Activated CD4-positive, alpha-beta memory T cell treated with anti-CD3 and anti-CD28 coated beads for 36 hours (primary cell): ENCODE measurements at regions not wholly inside any gene's neighbourhood (a gene's known extent, or its start where the extent isn't known, plus 50 kb on each side); places are given as distances from the start of the nearest gene placed in this dataset.

ENCODE experiments used
- CTCF ChIA-PET: fragments of 350-600 bp; sonication (Branson Sonifier 250); formaldehyde crosslinking; loops from one replicate; lab custom pipeline; 2021; ENCODE audit warnings: antibody characterized with exemption, inconsistent platforms; lab: Charles Lee
- POLR2A ChIA-PET: fragments of 350-600 bp; sonication (Branson Sonifier 250); formaldehyde crosslinking; loops from one replicate; lab custom pipeline; 2021; ENCODE audit warnings: antibody characterized with exemption; lab: Charles Lee
- DNase-seq: peaks from one replicate; pipeline ENCODE4 v3.0.0-alpha.2; 2020
- H3K27ac Mint-ChIP-seq: one replicate; pipeline ENCODE4 v1.8.0; 2021; ENCODE audit warnings: mixed read lengths
- H3K27me3 Mint-ChIP-seq: one replicate; pipeline ENCODE4 v1.8.0; 2021; ENCODE audit warnings: mixed read lengths
- H3K36me3 Mint-ChIP-seq: one replicate; pipeline ENCODE4 v1.8.0; 2021; ENCODE audit warnings: mixed read lengths
- H3K4me1 Mint-ChIP-seq: one replicate; pipeline ENCODE4 v1.8.0; 2021; ENCODE audit warnings: low read depth, mixed read lengths
- H3K4me3 Mint-ChIP-seq: one replicate; pipeline ENCODE4 v1.8.0; 2021; ENCODE audit warnings: mild to moderate bottlenecking, mixed read lengths
- H3K9me3 Mint-ChIP-seq: one replicate; pipeline ENCODE4 v1.8.0; 2021; ENCODE audit warnings: mixed read lengths
- intact Hi-C: fragments of 100-400 bp; cut with micrococcal nuclease; formaldehyde crosslinking; loops from one replicate; pipeline ENCODE4 v1.15.1; 2023

- Mint-ChIP-seq H3K4me3 (no peak overlapping the region), H3K4me1 (no peaks in the 10 kb centered on the region), H3K9me3 (peaks cover 36% of the 10 kb centered on the region), H3K27me3 (no peaks in the 10 kb centered on the region), H3K27ac (no peak overlapping the region), H3K36me3 (peaks cover 2% of the 10 kb centered on the region)
- no peak for DNase-seq
- ChIA-PET CTCF (no interaction called here), POLR2A (no interaction called here)
- intact Hi-C loops: no loop called here
Observed at GRCh38 chr7:64099656-64100531, 54.7 kb downstream of the ZNF727 start.

GRCh38 chr7:64101126-64101942 lies 56.1 kb downstream of the ZNF727 start:
- DNase-seq: no peak
- H3K27me3 Mint-ChIP-seq: no peaks in the 10 kb centered on the region

GRCh38 chr7:64101943-64102655 lies 56.9 kb downstream of the ZNF727 start:
- POLR2A ChIA-PET: no interaction called here
- peaks cover 2% of the 10 kb centered on the region for H3K36me3 Mint-ChIP-seq
- H3K27ac Mint-ChIP-seq: no peak overlapping the region
- DNase-seq: no peak
- intact Hi-C loops: no loop called here
- H3K9me3 Mint-ChIP-seq: peaks cover 32% of the 10 kb centered on the region
- H3K4me1 Mint-ChIP-seq: no peaks in the 10 kb centered on the region
- no peak overlapping the region for H3K4me3 Mint-ChIP-seq
- H3K27me3 Mint-ChIP-seq: no peaks in the 10 kb centered on the region
- CTCF ChIA-PET: no interaction called here

More at GRCh38 chr7:64101126-64101942, 56.1 kb downstream of the ZNF727 start:
- no peak overlapping the region for H3K4me3 Mint-ChIP-seq
- H3K9me3 Mint-ChIP-seq: peaks cover 35% of the 10 kb centered on the region
- intact Hi-C loops: no loop called here
- peaks cover 2% of the 10 kb centered on the region for H3K36me3 Mint-ChIP-seq
- no peaks in the 10 kb centered on the region for H3K4me1 Mint-ChIP-seq
- no peak overlapping the region for H3K27ac Mint-ChIP-seq
- CTCF ChIA-PET: no interaction called here
- POLR2A ChIA-PET: no interaction called here

- ChIA-PET POLR2A (no interaction called here), CTCF (no interaction called here)
- no peaks in the 10 kb centered on the region for H3K27me3 Mint-ChIP-seq
- no peak overlapping the region for H3K27ac Mint-ChIP-seq
- H3K4me3 Mint-ChIP-seq: no peak overlapping the region
- H3K36me3 Mint-ChIP-seq: no peaks in the 10 kb centered on the region
- DNase-seq: no peak
- intact Hi-C loops: no loop called here
- peaks cover 25% of the 10 kb centered on the region for H3K9me3 Mint-ChIP-seq
- H3K4me1 Mint-ChIP-seq: no peaks in the 10 kb centered on the region
Observed at GRCh38 chr7:64102656-64103400, 57.6 kb downstream of the ZNF727 start.

GRCh38 chr7:64113981-64114380 lies 68.7 kb downstream of the ZNF727 start:
- Mint-ChIP-seq H3K9me3 (peaks cover 17% of the 10 kb centered on the region), H3K27me3 (no peaks in the 10 kb centered on the region), H3K36me3 (no peaks in the 10 kb centered on the region), H3K4me3 (no peak overlapping the region), H3K4me1 (no peaks in the 10 kb centered on the region), H3K27ac (no peak overlapping the region)
- intact Hi-C loops: no loop called here
- ChIA-PET CTCF (no interaction called here), POLR2A (no interaction called here)
- DNase-seq: no peak

GRCh38 chr7:64114791-64115190 lies 69.6 kb downstream of the ZNF727 start:
- ChIA-PET CTCF (no interaction called here), POLR2A (no interaction called here)
- DNase-seq: no peak
- intact Hi-C loops: no loop called here
- no peak overlapping the region for H3K27ac Mint-ChIP-seq
- no peak overlapping the region for H3K4me3 Mint-ChIP-seq
- no peaks in the 10 kb centered on the region for H3K4me1 Mint-ChIP-seq
- peaks cover 17% of the 10 kb centered on the region for H3K9me3 Mint-ChIP-seq
- no peaks in the 10 kb centered on the region for H3K27me3 Mint-ChIP-seq
- H3K36me3 Mint-ChIP-seq: no peaks in the 10 kb centered on the region

- Mint-ChIP-seq H3K4me3 (no peak overlapping the region), H3K4me1 (no peaks in the 10 kb centered on the region), H3K36me3 (peaks cover 2% of the 10 kb centered on the region), H3K27ac (no peak overlapping the region), H3K27me3 (no peaks in the 10 kb centered on the region), H3K9me3 (peaks cover 53% of the 10 kb centered on the region)
- CTCF ChIA-PET: no interaction called here
- intact Hi-C loops: no loop called here
- POLR2A ChIA-PET: no interaction called here
- no peak for DNase-seq
Observed at GRCh38 chr7:64131696-64132095, 75.3 kb upstream of the ZNF735 start.
